ENCODE measurements at regions not wholly inside any gene's neighbourhood (a gene's known extent, or its start where the extent isn't known, plus 50 kb on each side); places are given as distances from the start of the nearest gene placed in this dataset.

DNA sequence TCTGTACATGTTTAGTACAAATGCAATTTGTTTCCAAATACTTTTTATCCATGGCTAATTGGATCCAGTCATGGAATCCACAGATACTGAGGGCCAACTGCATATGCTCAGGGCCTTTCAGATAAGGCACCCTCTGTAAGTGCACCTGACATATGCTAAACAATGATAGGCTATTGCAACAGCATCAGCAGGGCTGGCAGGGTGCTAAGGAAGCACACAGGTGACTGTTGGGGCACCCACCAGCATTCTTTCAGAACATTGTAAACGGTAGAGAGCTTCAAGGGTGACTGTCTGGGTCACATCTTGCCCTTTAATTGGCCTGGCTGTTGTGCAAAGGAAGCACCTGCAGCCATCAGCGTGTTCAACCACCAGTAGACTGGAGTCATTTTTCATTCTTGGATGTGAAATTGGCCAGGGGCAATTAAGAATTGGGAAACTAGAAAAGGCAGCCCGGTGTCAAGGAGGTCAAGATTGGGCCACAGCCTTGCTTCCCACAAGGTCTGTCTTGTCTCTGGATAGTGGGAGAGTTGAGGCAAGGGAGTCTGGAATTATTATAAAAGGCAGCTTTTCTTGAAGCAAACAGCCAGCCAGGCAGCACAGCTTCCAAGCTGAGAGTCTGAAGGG lies 129.3 kb upstream of the RAI14 start:
- no peaks in the 10 kb centered on the region for H3K36me3 ChIP-seq (ENCODE audit: control insufficient read depth in 1 of 2, insufficient read depth in 2 of 2, low read length in 2 of 2)
- H3K27me3 ChIP-seq (ENCODE audit: low read depth, low read length), result no peaks in the 10 kb centered on the region
- no peak overlapping the region for H3K27ac ChIP-seq (ENCODE audit: low read length)
- no peak overlapping the region for H3K4me3 ChIP-seq (ENCODE audit: low read depth in 1 of 2, low read length in 2 of 2)
- H3K9me3 ChIP-seq (ENCODE audit: control insufficient read depth in 1 of 2, low read length in 2 of 2), result no peaks in the 10 kb centered on the region
- peaks cover 0 to 5% of the 10 kb centered on the region in 2 donors for H3K4me1 ChIP-seq (ENCODE audit: control insufficient read depth in 1 of 2, insufficient read depth in 2 of 2, low read length in 2 of 2)

DNA sequence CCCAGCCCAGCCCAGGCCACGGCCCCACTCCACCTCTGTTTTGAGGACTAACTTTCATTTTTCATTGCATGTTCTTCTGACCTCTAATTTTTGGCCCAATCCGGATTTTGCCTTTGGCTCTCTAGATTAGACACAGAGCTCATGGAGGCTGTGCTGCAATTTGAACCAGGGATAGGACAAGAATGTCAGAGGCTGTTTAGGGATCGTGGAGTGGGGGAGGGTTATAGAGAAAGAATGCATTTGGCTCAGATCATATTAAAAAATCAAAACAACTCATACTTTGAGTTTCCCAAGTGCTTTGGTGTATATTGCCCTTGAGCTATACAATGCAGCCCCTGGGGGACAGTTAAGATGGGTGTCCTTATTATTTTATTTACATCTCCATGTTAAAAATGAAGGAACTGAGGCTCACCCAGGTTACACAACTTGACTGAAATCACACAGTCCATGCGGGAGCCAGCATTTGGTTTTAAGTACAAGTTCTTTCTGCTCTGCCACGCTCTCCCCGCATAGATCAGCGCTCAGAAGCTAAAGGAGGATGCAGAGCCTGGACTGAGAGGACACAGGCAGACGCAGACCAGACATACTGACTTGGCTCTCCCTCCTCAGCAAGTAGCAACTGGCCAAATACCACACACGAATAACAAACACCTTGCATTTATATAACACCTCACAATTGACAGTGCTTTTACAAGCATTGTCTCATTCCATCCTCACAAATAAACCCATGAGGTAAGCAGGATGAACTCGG lies 126.4 kb upstream of the RAI14 start:
- H3K36me3 ChIP-seq (ENCODE audit: control insufficient read depth in 1 of 2, insufficient read depth in 2 of 2, low read length in 2 of 2), result no peaks in the 10 kb centered on the region
- no peaks in the 10 kb centered on the region for H3K9me3 ChIP-seq (ENCODE audit: control insufficient read depth in 1 of 2, low read length in 2 of 2)
- no peak overlapping the region for H3K4me3 ChIP-seq (ENCODE audit: low read depth in 1 of 2, low read length in 2 of 2)
- H3K27me3 ChIP-seq (ENCODE audit: low read depth, low read length), result no peaks in the 10 kb centered on the region
- H3K27ac ChIP-seq (ENCODE audit: low read length), result no peak overlapping the region
- peaks cover 0 to 10% of the 10 kb centered on the region in 2 donors for H3K4me1 ChIP-seq (ENCODE audit: control insufficient read depth in 1 of 2, insufficient read depth in 2 of 2, low read length in 2 of 2)

DNA sequence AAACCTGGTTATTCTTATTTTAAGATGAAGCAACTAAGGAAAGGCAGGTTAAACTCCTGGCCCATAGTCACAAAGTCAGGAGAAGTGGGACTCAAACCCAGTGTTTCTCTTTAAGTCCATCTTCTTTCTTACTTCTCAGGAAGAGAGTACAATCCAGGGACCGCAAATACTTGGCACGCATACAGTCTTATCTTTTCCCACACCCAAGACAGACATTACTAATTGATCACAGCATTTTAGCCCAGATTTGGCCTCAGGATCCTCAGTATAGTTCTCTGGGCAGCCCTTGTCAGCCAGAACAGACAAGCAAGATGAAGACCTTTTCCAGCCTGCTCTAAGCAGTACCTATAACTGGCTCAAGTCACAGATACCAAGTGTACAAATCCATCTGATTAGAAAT lies 125.5 kb upstream of the RAI14 start:
- no peak overlapping the region for H3K27ac ChIP-seq (ENCODE audit: low read length)
- no peaks in the 10 kb centered on the region for H3K9me3 ChIP-seq (ENCODE audit: control insufficient read depth in 1 of 2, low read length in 2 of 2)
- H3K4me3 ChIP-seq (ENCODE audit: low read depth in 1 of 2, low read length in 2 of 2), result no peak overlapping the region
- peaks cover 0 to 16% of the 10 kb centered on the region in 2 donors for H3K4me1 ChIP-seq (ENCODE audit: control insufficient read depth in 1 of 2, insufficient read depth in 2 of 2, low read length in 2 of 2)
- H3K36me3 ChIP-seq (ENCODE audit: control insufficient read depth in 1 of 2, insufficient read depth in 2 of 2, low read length in 2 of 2), result no peaks in the 10 kb centered on the region
- no peaks in the 10 kb centered on the region for H3K27me3 ChIP-seq (ENCODE audit: low read depth, low read length)

DNA sequence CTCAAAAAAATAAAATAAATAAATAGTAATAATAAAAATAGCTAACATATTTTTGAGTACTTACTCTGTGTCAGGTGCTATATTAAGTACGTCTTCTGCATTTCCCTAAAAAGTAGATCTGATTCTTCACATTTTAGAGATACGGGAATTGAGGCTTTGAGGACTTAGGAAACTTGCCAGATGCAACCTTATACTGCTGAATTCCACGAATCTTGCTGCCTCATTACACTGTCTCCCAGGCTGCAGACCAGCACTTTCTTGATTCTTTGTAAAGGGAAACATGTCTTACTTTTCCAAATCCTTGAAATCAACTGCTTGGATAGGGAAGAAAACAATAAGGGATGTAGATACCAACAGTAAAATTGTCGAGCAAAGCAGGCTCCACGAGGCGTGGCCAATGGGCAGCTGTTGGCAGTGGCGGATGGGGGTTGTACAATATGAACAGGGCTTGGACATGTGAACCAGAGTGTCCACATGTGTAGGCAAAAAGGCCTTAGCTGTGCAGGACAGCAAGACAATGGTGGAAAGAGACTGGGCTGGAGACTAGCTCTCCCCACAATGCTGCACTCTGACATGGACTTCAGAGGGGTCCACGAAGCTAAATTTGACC lies 124.3 kb upstream of the RAI14 start:
- Histone ChIP-seq H3K9me3 (ENCODE audit: control insufficient read depth in 1 of 2, low read length in 2 of 2) (no peaks in the 10 kb centered on the region), H3K36me3 (ENCODE audit: control insufficient read depth in 1 of 2, insufficient read depth in 2 of 2, low read length in 2 of 2) (no peaks in the 10 kb centered on the region), H3K4me3 (ENCODE audit: low read depth in 1 of 2, low read length in 2 of 2) (no peak overlapping the region), H3K4me1 (ENCODE audit: control insufficient read depth in 1 of 2, insufficient read depth in 2 of 2, low read length in 2 of 2) (peaks cover 0 to 16% of the 10 kb centered on the region in 2 donors), H3K27ac (ENCODE audit: low read length) (no peak overlapping the region), H3K27me3 (ENCODE audit: low read depth, low read length) (no peaks in the 10 kb centered on the region)

DNA sequence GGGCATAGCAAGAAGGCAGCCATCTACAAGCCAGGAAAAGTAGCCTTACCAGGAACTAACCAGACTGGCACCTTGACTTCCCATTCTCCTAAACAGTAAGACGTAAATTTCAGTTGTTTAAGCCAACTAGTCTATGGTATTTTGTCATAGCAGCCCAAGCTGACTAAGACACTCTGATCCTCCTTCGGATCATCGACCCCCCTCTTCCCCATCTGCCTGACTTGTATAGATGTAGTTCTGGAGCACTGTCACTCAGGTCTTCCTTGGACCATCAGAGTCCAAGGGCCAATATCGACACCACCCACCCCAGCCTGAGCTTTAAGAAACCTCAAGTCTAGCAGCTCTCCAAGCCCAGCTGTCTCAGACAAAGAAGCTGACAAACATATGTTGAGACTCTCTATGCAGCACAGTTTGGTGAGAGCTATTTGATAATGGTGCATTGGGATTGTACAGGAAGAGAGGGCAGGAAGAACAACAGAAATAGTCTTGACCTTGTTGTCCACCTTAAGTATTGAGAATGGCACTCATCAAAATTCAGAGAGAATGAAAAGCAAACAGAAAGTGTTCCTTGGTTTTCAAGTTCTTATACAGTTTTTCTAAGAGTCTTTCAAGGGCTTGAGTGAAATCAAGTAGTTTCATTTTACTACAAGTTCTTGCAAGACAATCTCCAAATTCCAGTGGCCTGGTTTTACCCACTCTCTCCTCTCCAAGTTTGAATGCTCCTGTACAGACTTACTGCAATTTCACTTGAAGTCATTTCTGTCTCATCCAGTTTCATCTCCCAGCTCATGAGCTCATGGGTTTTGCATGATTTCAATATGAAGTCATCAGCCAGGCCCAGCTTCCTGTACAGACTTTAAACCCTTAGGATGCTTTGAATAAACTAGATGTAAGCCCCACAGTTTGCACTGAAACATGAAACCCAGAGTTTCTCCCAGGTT lies 122.3 kb upstream of the RAI14 start:
- peak overlapping the region; percentile 18 for H3K27ac ChIP-seq (ENCODE audit: low read length)
- no peaks in the 10 kb centered on the region for H3K36me3 ChIP-seq (ENCODE audit: control insufficient read depth in 1 of 2, insufficient read depth in 2 of 2, low read length in 2 of 2)
- H3K27me3 ChIP-seq (ENCODE audit: low read depth, low read length), result no peaks in the 10 kb centered on the region
- peaks cover 0 to 16% of the 10 kb centered on the region in 2 donors for H3K4me1 ChIP-seq (ENCODE audit: control insufficient read depth in 1 of 2, insufficient read depth in 2 of 2, low read length in 2 of 2)
- H3K9me3 ChIP-seq (ENCODE audit: control insufficient read depth in 1 of 2, low read length in 2 of 2), result no peaks in the 10 kb centered on the region
- no peak overlapping the region for H3K4me3 ChIP-seq (ENCODE audit: low read depth in 1 of 2, low read length in 2 of 2)

DNA sequence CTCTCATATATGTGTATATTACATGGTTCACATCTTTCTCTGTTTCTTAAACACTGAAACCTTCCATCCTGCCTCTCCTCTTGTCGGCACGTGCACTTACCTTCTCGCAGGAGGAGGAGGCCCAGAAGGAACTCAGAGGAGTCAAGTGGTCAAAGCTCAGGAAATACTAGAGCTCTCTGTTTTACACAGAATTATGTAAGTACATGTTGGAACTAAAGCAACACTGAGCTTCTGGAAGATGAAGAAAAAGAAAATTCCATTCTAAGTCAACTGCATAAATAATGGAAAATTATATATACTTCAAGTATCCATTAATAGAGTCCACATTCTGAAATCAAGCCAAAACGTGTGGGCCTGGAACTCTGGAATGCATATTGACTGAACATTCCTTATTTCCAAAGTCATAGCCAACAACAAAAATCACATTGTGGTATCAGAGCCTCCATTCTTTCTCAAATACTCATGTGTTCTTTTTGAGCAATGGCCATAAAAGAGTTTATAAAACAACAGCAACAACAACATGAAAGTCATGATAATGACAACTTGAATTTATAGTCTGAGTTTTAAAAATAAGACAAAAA lies 121.5 kb upstream of the RAI14 start:
- Histone ChIP-seq H3K27me3 (ENCODE audit: low read depth, low read length) (no peaks in the 10 kb centered on the region), H3K27ac (ENCODE audit: low read length) (peak overlapping the region; percentile 18), H3K4me3 (ENCODE audit: low read depth in 1 of 2, low read length in 2 of 2) (no peak overlapping the region), H3K4me1 (ENCODE audit: control insufficient read depth in 1 of 2, insufficient read depth in 2 of 2, low read length in 2 of 2) (peaks cover 0 to 12% of the 10 kb centered on the region in 2 donors), H3K9me3 (ENCODE audit: control insufficient read depth in 1 of 2, low read length in 2 of 2) (no peaks in the 10 kb centered on the region), H3K36me3 (ENCODE audit: control insufficient read depth in 1 of 2, insufficient read depth in 2 of 2, low read length in 2 of 2) (no peaks in the 10 kb centered on the region)

DNA sequence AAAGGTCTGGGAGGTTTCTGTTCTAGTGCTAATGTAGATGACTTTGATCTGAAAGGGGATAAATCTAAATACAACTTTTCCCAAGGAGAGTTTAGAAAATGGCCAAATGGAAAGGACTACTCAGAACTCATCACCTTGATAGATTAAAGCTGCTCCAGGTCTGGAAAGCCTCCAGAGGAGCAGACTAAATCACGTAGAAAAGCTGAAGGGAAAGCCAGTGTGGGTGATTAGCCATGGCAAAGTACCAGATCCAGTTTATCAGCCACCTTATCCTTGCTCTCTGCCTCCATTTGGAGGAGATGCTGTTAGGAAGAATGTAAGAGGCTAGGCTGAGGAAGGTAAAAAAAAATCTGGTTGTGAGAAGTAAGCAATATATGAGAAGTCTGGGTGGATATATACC lies 120.7 kb upstream of the RAI14 start:
- Histone ChIP-seq H3K27ac (ENCODE audit: low read length) (no peak overlapping the region), H3K4me3 (ENCODE audit: low read depth in 1 of 2, low read length in 2 of 2) (no peak overlapping the region), H3K36me3 (ENCODE audit: control insufficient read depth in 1 of 2, insufficient read depth in 2 of 2, low read length in 2 of 2) (no peaks in the 10 kb centered on the region), H3K9me3 (ENCODE audit: control insufficient read depth in 1 of 2, low read length in 2 of 2) (no peaks in the 10 kb centered on the region), H3K27me3 (ENCODE audit: low read depth, low read length) (no peaks in the 10 kb centered on the region), H3K4me1 (ENCODE audit: control insufficient read depth in 1 of 2, insufficient read depth in 2 of 2, low read length in 2 of 2) (peaks cover 0 to 11% of the 10 kb centered on the region in 2 donors)

DNA sequence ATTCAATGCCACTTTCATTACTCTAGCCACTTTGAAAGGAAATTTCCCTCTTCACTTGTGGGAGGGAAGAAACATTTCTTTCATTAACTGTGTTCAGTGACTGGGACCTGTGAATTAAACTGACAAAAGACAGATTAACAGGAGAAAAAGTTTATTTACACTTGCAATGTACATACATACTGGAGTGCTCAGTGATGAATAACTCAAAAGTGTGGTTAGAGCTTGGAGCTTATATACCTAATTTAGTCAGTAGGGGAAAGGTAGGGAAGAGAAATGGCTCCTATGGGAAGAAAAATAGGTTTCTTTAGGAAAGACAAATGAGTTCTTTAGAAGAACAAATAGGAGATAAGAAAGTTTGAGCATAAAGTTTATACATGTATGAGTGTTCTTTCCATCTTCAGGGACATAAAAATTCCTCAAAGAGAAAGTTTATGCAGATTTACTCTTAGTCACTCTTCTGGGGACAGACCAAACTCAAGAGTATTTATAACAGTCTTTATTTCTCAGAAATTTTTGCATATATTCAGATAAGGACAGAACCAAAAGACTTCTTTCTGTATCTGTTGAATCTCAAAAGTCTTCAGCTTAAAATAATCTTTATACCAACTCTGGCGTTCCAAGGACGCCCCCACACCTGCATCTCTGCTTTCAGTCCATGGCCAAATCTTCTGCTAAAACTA lies 120.0 kb upstream of the RAI14 start:
- no peak overlapping the region for H3K27ac ChIP-seq (ENCODE audit: low read length)
- no peaks in the 10 kb centered on the region for H3K36me3 ChIP-seq (ENCODE audit: control insufficient read depth in 1 of 2, insufficient read depth in 2 of 2, low read length in 2 of 2)
- H3K4me1 ChIP-seq (ENCODE audit: control insufficient read depth in 1 of 2, insufficient read depth in 2 of 2, low read length in 2 of 2), result peaks cover 0 to 11% of the 10 kb centered on the region in 2 donors

DNA sequence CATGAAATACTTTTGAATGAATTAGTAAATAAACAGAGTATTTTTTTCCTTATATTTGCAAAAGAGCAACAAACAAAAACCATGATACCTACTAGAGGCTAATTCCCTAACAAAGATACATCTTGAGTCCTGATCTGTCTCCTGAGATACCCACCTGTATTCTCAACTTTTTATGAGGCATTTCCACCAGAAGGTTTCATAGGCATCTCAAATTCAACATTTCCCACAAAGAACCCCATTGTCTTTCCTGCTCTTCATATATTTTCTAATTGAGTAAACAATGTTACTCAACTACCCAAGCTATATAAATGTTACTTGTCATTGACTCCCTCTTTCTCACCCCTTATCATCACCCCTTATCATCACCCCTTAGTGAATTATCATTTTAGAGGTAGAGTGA lies 119.4 kb upstream of the RAI14 start:
- Histone ChIP-seq H3K4me3 (ENCODE audit: low read depth in 1 of 2, low read length in 2 of 2) (no peak overlapping the region), H3K4me1 (ENCODE audit: control insufficient read depth in 1 of 2, insufficient read depth in 2 of 2, low read length in 2 of 2) (peaks cover 0 to 11% of the 10 kb centered on the region in 2 donors), H3K27ac (ENCODE audit: low read length) (no peak overlapping the region)

More for the DNA sequence above, 120.0 kb upstream of the RAI14 start:
- Histone ChIP-seq H3K27me3 (ENCODE audit: low read depth, low read length) (no peaks in the 10 kb centered on the region), H3K9me3 (ENCODE audit: control insufficient read depth in 1 of 2, low read length in 2 of 2) (no peaks in the 10 kb centered on the region), H3K4me3 (ENCODE audit: low read depth in 1 of 2, low read length in 2 of 2) (no peak overlapping the region)

DNA sequence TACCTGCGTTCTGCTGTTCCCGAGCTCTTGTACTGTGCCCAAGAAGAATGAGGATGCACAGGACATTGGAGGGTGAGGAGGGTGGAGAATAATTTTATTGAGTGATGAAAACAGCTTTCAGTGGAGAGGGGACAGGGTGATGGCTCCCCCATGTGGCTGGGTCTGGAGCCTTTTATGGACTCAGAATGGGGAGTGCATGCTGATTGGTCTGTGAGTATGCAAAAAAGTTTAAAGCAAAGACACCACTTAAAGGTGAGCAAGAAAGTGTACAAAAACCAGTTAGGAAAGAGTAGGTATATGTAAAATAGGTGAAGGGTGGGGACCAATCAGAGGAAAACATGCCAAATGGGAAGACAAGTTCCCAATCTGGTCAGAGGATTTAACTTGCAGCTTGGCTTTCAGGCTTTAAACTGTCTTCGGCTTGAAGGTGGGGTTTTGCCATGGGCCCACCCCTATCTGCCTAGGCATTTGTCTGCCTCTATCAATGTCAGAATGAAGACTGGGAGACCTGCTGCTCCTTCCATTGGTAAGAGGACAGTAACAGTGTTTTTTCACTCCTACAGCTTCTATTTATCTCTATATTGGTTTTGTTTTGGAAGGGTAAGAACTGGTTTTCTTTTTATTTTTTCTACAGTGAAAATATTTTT lies 118.0 kb upstream of the RAI14 start:
- H3K27ac ChIP-seq (ENCODE audit: low read length), result no peak overlapping the region
- no peaks in the 10 kb centered on the region for H3K27me3 ChIP-seq (ENCODE audit: low read depth, low read length)
- peaks cover 0 to 11% of the 10 kb centered on the region in 2 donors for H3K4me1 ChIP-seq (ENCODE audit: control insufficient read depth in 1 of 2, insufficient read depth in 2 of 2, low read length in 2 of 2)
- H3K4me3 ChIP-seq (ENCODE audit: low read depth in 1 of 2, low read length in 2 of 2), result no peak overlapping the region
- no peaks in the 10 kb centered on the region for H3K9me3 ChIP-seq (ENCODE audit: control insufficient read depth in 1 of 2, low read length in 2 of 2)
- H3K36me3 ChIP-seq (ENCODE audit: control insufficient read depth in 1 of 2, insufficient read depth in 2 of 2, low read length in 2 of 2), result no peaks in the 10 kb centered on the region

More for the DNA sequence above, 119.4 kb upstream of the RAI14 start:
- Histone ChIP-seq H3K27me3 (ENCODE audit: low read depth, low read length) (no peaks in the 10 kb centered on the region), H3K9me3 (ENCODE audit: control insufficient read depth in 1 of 2, low read length in 2 of 2) (no peaks in the 10 kb centered on the region), H3K36me3 (ENCODE audit: control insufficient read depth in 1 of 2, insufficient read depth in 2 of 2, low read length in 2 of 2) (no peaks in the 10 kb centered on the region)
